ENCODE measurements at regions not wholly inside any gene's neighbourhood (a gene's known extent, or its start where the extent isn't known, plus 50 kb on each side); places are given as distances from the start of the nearest gene placed in this dataset.

GRCh38 chr7:96823274-96823673 is 113.6 kb upstream of the SEM1 start:
- no peak for TF ChIP-seq EZH2 (IDR thresholded peaks at IDR 0.05; ENCODE audit: borderline replicate concordance)
- TF ChIP-seq, protein P1, sequence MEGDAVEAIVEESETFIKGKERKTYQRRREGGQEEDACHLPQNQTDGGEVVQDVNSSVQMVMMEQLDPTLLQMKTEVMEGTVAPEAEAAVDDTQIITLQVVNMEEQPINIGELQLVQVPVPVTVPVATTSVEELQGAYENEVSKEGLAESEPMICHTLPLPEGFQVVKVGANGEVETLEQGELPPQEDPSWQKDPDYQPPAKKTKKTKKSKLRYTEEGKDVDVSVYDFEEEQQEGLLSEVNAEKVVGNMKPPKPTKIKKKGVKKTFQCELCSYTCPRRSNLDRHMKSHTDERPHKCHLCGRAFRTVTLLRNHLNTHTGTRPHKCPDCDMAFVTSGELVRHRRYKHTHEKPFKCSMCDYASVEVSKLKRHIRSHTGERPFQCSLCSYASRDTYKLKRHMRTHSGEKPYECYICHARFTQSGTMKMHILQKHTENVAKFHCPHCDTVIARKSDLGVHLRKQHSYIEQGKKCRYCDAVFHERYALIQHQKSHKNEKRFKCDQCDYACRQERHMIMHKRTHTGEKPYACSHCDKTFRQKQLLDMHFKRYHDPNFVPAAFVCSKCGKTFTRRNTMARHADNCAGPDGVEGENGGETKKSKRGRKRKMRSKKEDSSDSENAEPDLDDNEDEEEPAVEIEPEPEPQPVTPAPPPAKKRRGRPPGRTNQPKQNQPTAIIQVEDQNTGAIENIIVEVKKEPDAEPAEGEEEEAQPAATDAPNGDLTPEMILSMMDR (IDR thresholded peaks at IDR 0.05; ENCODE audit: poor library complexity): no peak
- TF ChIP-seq EZH2phosphoT487 (IDR thresholded peaks at IDR 0.05; ENCODE audit: low read depth, severe bottlenecking, unreplicated experiment): no peak

Measured in hepatocyte (in vitro differentiated cells).